ENCODE measurements at regions not wholly inside any gene's neighbourhood (a gene's known extent, or its start where the extent isn't known, plus 50 kb on each side); places are given as distances from the start of the nearest gene placed in this dataset.
A peak's percentile ranks its signal among the peaks of the same experiment; 100 is the strongest.

DNA sequence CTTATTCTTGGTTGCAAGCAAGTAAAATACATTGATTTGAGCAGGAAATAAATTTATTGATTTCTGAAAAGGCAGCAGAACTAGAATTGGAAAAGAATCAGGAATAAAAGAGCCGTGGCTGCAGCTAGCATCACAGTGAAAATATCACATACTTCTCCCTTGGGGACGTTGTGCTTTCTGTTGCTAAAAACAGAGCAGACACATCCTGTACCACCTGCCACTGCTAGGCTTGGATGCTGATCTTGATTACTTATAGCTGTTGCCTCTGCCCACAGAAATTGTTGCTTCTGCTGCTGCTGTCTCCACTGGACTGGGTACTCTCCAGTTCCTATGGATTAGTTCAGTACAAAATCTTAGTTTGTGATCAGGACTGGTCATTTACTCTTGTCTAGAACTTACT, 283.8 kb downstream of the C3orf38 start:
- TF ChIP-seq POLR2A (IDR thresholded peaks at IDR 0.05) = no peak
- TF ChIP-seq, protein P1, sequence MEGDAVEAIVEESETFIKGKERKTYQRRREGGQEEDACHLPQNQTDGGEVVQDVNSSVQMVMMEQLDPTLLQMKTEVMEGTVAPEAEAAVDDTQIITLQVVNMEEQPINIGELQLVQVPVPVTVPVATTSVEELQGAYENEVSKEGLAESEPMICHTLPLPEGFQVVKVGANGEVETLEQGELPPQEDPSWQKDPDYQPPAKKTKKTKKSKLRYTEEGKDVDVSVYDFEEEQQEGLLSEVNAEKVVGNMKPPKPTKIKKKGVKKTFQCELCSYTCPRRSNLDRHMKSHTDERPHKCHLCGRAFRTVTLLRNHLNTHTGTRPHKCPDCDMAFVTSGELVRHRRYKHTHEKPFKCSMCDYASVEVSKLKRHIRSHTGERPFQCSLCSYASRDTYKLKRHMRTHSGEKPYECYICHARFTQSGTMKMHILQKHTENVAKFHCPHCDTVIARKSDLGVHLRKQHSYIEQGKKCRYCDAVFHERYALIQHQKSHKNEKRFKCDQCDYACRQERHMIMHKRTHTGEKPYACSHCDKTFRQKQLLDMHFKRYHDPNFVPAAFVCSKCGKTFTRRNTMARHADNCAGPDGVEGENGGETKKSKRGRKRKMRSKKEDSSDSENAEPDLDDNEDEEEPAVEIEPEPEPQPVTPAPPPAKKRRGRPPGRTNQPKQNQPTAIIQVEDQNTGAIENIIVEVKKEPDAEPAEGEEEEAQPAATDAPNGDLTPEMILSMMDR (IDR thresholded peaks at IDR 0.05) = no peak
- no peaks in the 10 kb centered on the region for H3K36me3 ChIP-seq
- peak in 1 of 3 donors; percentile 48 for DNase-seq
- H3K4me1 ChIP-seq = no peaks in the 10 kb centered on the region
- no peaks in the 10 kb centered on the region for H3K27me3 ChIP-seq
- H3K4me3 ChIP-seq = no peak overlapping the region
- H3K9me3 ChIP-seq = no peaks in the 10 kb centered on the region
- H3K27ac ChIP-seq = no peak overlapping the region

DNA sequence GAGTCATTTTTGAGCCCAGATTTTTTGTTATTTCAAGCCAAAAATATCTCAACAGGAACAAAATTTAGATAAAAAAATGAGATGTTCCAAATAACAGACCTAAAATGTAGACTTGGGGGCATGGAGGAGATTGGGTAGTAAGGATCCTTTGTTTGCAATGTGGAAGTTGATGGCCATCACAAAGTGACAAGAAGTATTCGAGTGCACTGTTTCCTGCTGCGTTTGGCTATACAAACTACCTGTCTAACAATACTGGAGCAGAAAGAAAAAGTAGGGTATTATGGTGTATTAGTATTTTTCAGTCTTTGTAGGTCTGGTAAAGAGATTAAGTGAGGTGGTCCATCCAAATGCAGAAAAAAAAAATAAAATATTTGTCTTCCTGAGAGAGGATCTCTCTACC, 284.2 kb downstream of the C3orf38 start:
- H3K36me3 ChIP-seq = no peaks in the 10 kb centered on the region
- H3K4me3 ChIP-seq = no peak overlapping the region
- H3K9me3 ChIP-seq = no peaks in the 10 kb centered on the region
- DNase-seq = no peak
- no peaks in the 10 kb centered on the region for H3K27me3 ChIP-seq
- H3K4me1 ChIP-seq = no peaks in the 10 kb centered on the region
- TF ChIP-seq, protein P1 (IDR thresholded peaks at IDR 0.05) = no peak
- no peak for TF ChIP-seq POLR2A (IDR thresholded peaks at IDR 0.05)
- no peak overlapping the region for H3K27ac ChIP-seq

DNA sequence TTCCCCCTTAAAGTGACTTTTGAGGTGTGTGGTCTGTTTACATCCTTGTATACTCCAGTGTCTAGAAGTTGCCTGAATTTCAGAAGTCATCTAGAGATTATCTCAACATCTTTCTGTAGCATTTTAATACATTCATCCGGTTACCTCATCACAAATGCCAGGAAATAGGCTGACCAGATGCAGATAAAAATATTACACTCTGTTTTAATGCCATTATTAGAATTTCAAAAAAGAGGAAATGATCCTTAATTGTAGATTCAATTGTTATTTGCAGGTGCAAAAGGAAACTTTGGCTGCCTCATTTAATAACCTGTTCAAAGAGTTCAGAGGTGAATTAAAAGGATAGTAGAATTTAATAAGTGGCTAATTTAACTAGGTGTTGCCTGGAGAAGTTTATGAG, 290.9 kb downstream of the C3orf38 start:
- no peak for DNase-seq
- TF ChIP-seq, protein P1 (IDR thresholded peaks at IDR 0.05) = no peak
- no peak for TF ChIP-seq POLR2A (IDR thresholded peaks at IDR 0.05)
- H3K4me3 ChIP-seq = no peak overlapping the region
- no peaks in the 10 kb centered on the region for H3K27me3 ChIP-seq
- H3K27ac ChIP-seq = no peak overlapping the region
- no peaks in the 10 kb centered on the region for H3K36me3 ChIP-seq
- no peaks in the 10 kb centered on the region for H3K9me3 ChIP-seq
- H3K4me1 ChIP-seq = no peaks in the 10 kb centered on the region

DNA sequence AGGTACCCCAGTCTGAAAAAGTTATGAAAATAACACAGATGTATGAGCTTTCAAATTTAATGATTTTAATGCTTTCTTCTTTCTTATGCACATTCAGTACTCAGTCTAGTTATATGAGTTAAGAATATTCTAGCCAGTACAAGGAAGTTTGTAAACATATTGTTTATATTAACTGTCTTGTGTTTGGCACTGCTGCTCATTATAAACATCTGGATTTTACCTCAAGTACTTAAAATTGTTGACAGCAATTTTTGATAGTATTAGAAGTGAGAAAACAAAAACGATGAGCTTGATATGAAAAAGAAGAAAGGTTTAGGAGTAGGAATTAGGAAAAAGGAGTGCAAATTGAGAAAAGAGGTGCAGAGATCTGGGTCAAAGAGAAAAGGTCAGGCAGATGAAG, 293.3 kb downstream of the C3orf38 start:
- H3K27me3 ChIP-seq = no peaks in the 10 kb centered on the region
- no peaks in the 10 kb centered on the region for H3K9me3 ChIP-seq
- no peaks in the 10 kb centered on the region for H3K4me1 ChIP-seq
- H3K36me3 ChIP-seq = no peaks in the 10 kb centered on the region
- no peak overlapping the region for H3K4me3 ChIP-seq
- TF ChIP-seq POLR2A (IDR thresholded peaks at IDR 0.05) = no peak
- TF ChIP-seq, protein P1 (IDR thresholded peaks at IDR 0.05) = no peak
- DNase-seq = no peak
- no peak overlapping the region for H3K27ac ChIP-seq

DNA sequence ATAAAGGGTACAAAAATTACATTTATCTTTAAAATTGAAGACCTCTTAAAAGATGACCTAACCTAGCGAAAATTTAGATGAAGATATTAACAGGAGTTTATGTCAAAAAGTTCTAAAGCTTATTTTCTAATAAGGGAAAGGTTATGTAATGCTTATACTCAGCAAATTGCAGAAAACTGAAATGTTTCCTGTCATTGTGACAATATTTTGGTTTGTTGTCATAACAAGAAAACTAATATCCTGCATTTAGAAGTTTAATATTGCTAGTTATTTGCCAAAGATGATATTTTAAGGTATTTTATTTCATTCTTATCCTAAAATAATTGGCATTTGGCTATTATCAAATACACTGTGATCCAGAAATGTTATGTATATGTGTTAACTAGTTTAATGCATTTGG, 294.5 kb downstream of the C3orf38 start:
- no peaks in the 10 kb centered on the region for H3K27me3 ChIP-seq
- TF ChIP-seq, protein P1 (IDR thresholded peaks at IDR 0.05) = no peak
- TF ChIP-seq POLR2A (IDR thresholded peaks at IDR 0.05) = no peak
- no peaks in the 10 kb centered on the region for H3K9me3 ChIP-seq
- H3K36me3 ChIP-seq = no peaks in the 10 kb centered on the region
- no peak for DNase-seq
- H3K4me3 ChIP-seq = no peak overlapping the region
- no peaks in the 10 kb centered on the region for H3K4me1 ChIP-seq
- no peak overlapping the region for H3K27ac ChIP-seq

DNA sequence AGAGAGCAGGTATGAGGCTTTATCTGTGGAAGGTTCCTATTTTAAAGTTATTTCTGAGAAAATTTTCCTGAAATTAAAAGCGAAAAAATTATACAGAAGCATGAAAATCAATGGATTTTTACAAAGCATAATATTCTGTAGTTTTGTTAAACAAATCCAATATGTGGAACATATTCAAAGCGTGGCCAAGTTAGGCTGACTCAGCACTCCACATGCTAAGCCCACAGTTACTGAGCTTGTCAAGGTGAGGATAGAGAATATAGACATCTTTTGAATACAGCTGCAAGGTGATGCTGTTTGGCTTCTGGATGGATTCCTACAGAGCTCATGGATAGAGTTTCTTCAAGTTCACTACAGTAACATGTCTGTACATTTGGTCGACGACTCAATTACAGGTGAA, 302.5 kb downstream of the C3orf38 start:
- TF ChIP-seq, protein P1 (IDR thresholded peaks at IDR 0.05) = no peak
- TF ChIP-seq POLR2A (IDR thresholded peaks at IDR 0.05) = no peak
- Histone ChIP-seq H3K27me3 (no peaks in the 10 kb centered on the region), H3K4me3 (no peak overlapping the region), H3K9me3 (no peaks in the 10 kb centered on the region), H3K27ac (no peak overlapping the region), H3K36me3 (no peaks in the 10 kb centered on the region), H3K4me1 (no peaks in the 10 kb centered on the region)
- DNase-seq = no peak
